GM12878 (cell line): ENCODE measurements at regions not wholly inside any gene's neighbourhood (a gene's known extent, or its start where the extent isn't known, plus 50 kb on each side); places are given as distances from the start of the nearest gene placed in this dataset.

Experiments used
- ATAC-seq: fragments of 200-7000 bp; cut with Tn5 transposase; 3 replicates; pipeline ENCODE4 v1.9.1; 2020; ENCODE audit warnings: mild to moderate bottlenecking, moderate library complexity
- BruUV-seq: library from RNA; stranded (reverse); fragments of 400-500 nt; replicated peaks from 2 replicates; lab custom pipeline; 2021; lab: Mats Ljungman, UMichigan
- CTCF ChIA-PET: fragments of 300-600 bp; sonication (Branson Sonifier 250); formaldehyde crosslinking; extraction: SDS; loops from one replicate; lab custom pipeline; 2021; ENCODE audit warnings: inconsistent platforms; lab: Yijun Ruan, JAX
- POLR2A ChIA-PET: fragments of 350-600 bp; formaldehyde crosslinking; extraction: SDS; loops from one replicate; lab custom pipeline; 2021; ENCODE audit warnings: inconsistent platforms; lab: Charles Lee
- RAD21 ChIA-PET: fragments of 300-600 bp; sonication (Branson Sonifier 250); formaldehyde crosslinking; loops from one replicate; lab custom pipeline; 2023; ENCODE audit warnings: antibody characterized with exemption; ENCODE audit not compliant: unreplicated experiment; lab: Charles Lee
- SMC1A ChIA-PET: fragments of 300-600 bp; sonication (Branson Sonifier 250); formaldehyde crosslinking; loops from one replicate; lab custom pipeline; 2023; ENCODE audit not compliant: unreplicated experiment, uncharacterized antibody; lab: Charles Lee
- DNase-seq: peaks from one replicate; pipeline ENCODE4 v3.0.0-alpha.2; 2011; ENCODE audit warnings: low read depth, low spot score
- FAIRE-seq: peaks from 3 replicates; lab custom pipeline; 2011; peaks lifted over from hg19 to GRCh38; lab: Jason Lieb, UNC
- H2AFZ ChIP-seq: 2 replicates; pipeline ENCODE4 v1.6.0; 2011; ENCODE audit warnings: low read depth, low read length, control low read depth; ENCODE audit not compliant: control insufficient read depth
- H3K27ac ChIP-seq: 2 replicates; pipeline ENCODE4 v1.5.1; 2011; ENCODE audit warnings: control low read depth; ENCODE audit not compliant: control insufficient read depth, insufficient read depth
- H3K27me3 ChIP-seq, 2 experiments: replicated peaks in 1 of 2; 2 replicates each; pipeline versions ENCODE4 v1.6.0 to v1.6.1; 2011; ENCODE audit warnings: low read length in 1 of 2; ENCODE audit not compliant: control insufficient read depth in 2 of 2, insufficient read depth in 2 of 2
- H3K36me3 ChIP-seq, 2 experiments: 2 replicates each; pipeline ENCODE4 v1.5.1; 2011; ENCODE audit warnings: low read length in 1 of 2; ENCODE audit not compliant: control insufficient read depth in 2 of 2, insufficient read depth in 2 of 2
- H3K4me1 ChIP-seq: 2 replicates; pipeline ENCODE4 v1.6.1; 2011; ENCODE audit warnings: mild to moderate bottlenecking, low read length, moderate library complexity, mixed read lengths; ENCODE audit not compliant: control insufficient read depth, insufficient read depth
- H3K4me2 ChIP-seq: 2 replicates; pipeline ENCODE4 v1.6.0; 2011; ENCODE audit warnings: control low read depth; ENCODE audit not compliant: control insufficient read depth, insufficient read depth
- H3K4me3 ChIP-seq: fragments of 200-600 bp; sonication (generic); 2 replicates; pipeline ENCODE4 v1.5.1; 2016
- H3K79me2 ChIP-seq: 2 replicates; pipeline ENCODE4 v1.6.0; 2011; ENCODE audit warnings: low read length; ENCODE audit not compliant: control insufficient read depth, insufficient read depth
- H3K9ac ChIP-seq: 2 replicates; pipeline ENCODE4 v1.8.0; 2011; ENCODE audit warnings: low read length, control low read depth, mixed read lengths; ENCODE audit not compliant: control insufficient read depth, insufficient read depth
- H3K9me3 ChIP-seq: replicated peaks from 3 replicates; pipeline ENCODE4 v1.5.1; 2011; ENCODE audit warnings: mild to moderate bottlenecking, low read length; ENCODE audit not compliant: control insufficient read depth, insufficient read depth
- H4K20me1 ChIP-seq: 2 replicates; pipeline ENCODE4 v1.6.0; 2011; ENCODE audit not compliant: control insufficient read depth, insufficient read depth
- ASH2L ChIP-seq: fragments of 300-600, 200-600 bp; sonication (generic); IDR thresholded peaks from 2 replicates; pipeline ENCODE4 v1.6.1; 2017; ENCODE audit warnings: low read depth, mild to moderate bottlenecking, borderline replicate concordance
- BRCA1 ChIP-seq: IDR thresholded peaks from 2 replicates; pipeline ENCODE4 v1.6.1; 2011; ENCODE audit warnings: low read depth, low read length, improper control_type of control experiment
- CHD2 ChIP-seq: IDR thresholded peaks from 2 replicates; pipeline ENCODE4 v1.6.1; 2011; ENCODE audit warnings: low read depth, low read length, improper control_type of control experiment, borderline replicate concordance
- FOXK2 ChIP-seq: fragments of 450-650 bp; IDR thresholded peaks from 2 replicates; pipeline ENCODE4 v1.6.1; 2017; ENCODE audit warnings: mild to moderate bottlenecking, moderate library complexity
- GATAD2B ChIP-seq: fragments of 450-650 bp; conservative IDR thresholded peaks from 2 replicates; pipeline ENCODE4 v1.6.1; 2017; ENCODE audit warnings: low read depth, mild to moderate bottlenecking, moderate library complexity
- IRF3 ChIP-seq: fragments of 450-650 bp; IDR thresholded peaks from 2 replicates; pipeline ENCODE4 v1.6.1; 2014; ENCODE audit warnings: mild to moderate bottlenecking
- KLF5 ChIP-seq: fragments of 450-650 bp; IDR thresholded peaks from 2 replicates; pipeline ENCODE4 v1.6.1; 2014; ENCODE audit warnings: mild to moderate bottlenecking; ENCODE audit not compliant: partially characterized antibody
- NFIC ChIP-seq: IDR thresholded peaks from 2 replicates; pipeline ENCODE4 v1.6.1; 2012; ENCODE audit warnings: low read depth, mild to moderate bottlenecking, inconsistent platforms, low read length, moderate library complexity
- POLR2AphosphoS2 ChIP-seq: IDR thresholded peaks from 2 replicates; pipeline ENCODE4 v1.6.1; 2011; ENCODE audit warnings: low read depth, mild to moderate bottlenecking, low read length, improper control_type of control experiment, moderate library complexity
- RAD21 ChIP-seq: IDR thresholded peaks from 2 replicates; pipeline ENCODE4 v1.6.1; 2011; ENCODE audit warnings: mild to moderate bottlenecking, low read depth, low read length, moderate library complexity; ENCODE audit not compliant: insufficient read depth
- SMARCA5 ChIP-seq: fragments of 450-650 bp; IDR thresholded peaks from 2 replicates; pipeline ENCODE4 v1.6.1; 2017; ENCODE audit warnings: mild to moderate bottlenecking
- SREBF1 ChIP-seq: IDR thresholded peaks from 2 replicates; pipeline ENCODE4 v1.6.1; 2012; ENCODE audit warnings: mild to moderate bottlenecking, low read length
- SREBF2 ChIP-seq: IDR thresholded peaks from 2 replicates; pipeline ENCODE4 v1.6.1; 2012; ENCODE audit warnings: mild to moderate bottlenecking, low read length
- TCF12 ChIP-seq: IDR thresholded peaks from 2 replicates; pipeline ENCODE4 v1.6.1; 2011; ENCODE audit warnings: low read depth, mild to moderate bottlenecking, low read length
- ZBED1 ChIP-seq: IDR thresholded peaks from 2 replicates; pipeline ENCODE4 v1.6.1; 2016; ENCODE audit warnings: borderline replicate concordance
- ZBTB11 ChIP-seq: fragments of 450-650 bp; formaldehyde crosslinking; IDR thresholded peaks from 2 replicates; pipeline ENCODE4 v1.5.0; 2022; ENCODE audit warnings: mild to moderate bottlenecking, missing genetic modification characterization
- WGBS: methylation state at CpG from one replicate; pipeline ENCODE4 v1.1.6; 2016; ENCODE audit warnings: low lambda C conversion rate; ENCODE audit not compliant: insufficient replicate concordance, insufficient coverage; ENCODE audit errors: missing lambda C conversion rate; 5-methylcytosine and 5-hydroxymethylcytosine counted together
- in situ Hi-C: fragments of 300-500 bp; cut with MboI; formaldehyde crosslinking; loops from 9 replicates; pipeline ENCODE4 v1.14.3; 2018; ENCODE audit warnings: mixed read lengths
- intact Hi-C: fragments of 100-400 bp; cut with micrococcal nuclease; formaldehyde crosslinking; loops from one replicate; pipeline ENCODE4 v1.14.2; 2022; ENCODE audit not compliant: unreplicated experiment
- TF ChIP-seq, protein P1 (sequence below): IDR thresholded peaks from 2 replicates; pipeline ENCODE4 v1.6.1; 2012; ENCODE audit warnings: low read depth, low read length, improper control_type of control experiment

DNA sequence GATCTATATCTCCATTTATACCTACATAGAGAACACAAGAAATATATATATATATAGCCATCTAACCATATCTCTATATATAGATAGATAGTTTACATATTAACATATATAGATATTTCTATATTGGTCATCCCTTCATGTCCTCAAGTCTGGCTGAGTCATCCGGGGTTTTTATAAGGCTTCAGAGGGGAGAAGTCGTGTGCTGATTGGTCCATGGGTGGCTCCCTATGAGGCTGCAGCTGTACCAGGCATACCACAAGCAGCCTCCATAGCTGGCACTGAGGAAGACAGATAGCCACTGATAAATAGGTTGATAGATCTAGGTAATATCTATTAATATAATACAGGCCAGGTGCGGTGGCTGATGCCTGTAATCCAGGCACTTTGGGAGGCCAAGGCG is 618.3 kb upstream of the SETBP1 start:
- Histone ChIP-seq H3K27ac (no peak overlapping the region), H2AFZ (no peak overlapping the region), H3K27me3 (no peaks in the 10 kb centered on the region), H3K4me3 (no peak overlapping the region), H3K4me1 (no peaks in the 10 kb centered on the region), H4K20me1 (no peaks in the 10 kb centered on the region), H3K79me2 (no peaks in the 10 kb centered on the region), H3K36me3 (no peaks in the 10 kb centered on the region), H3K9me3 (no peaks in the 10 kb centered on the region), H3K4me2 (no peak overlapping the region), H3K9ac (no peak overlapping the region)
- in situ Hi-C loops = no loop called here
- ATAC-seq (peak; percentile 22; the same call in 1 of the 3 replicates), DNase-seq (no peak), FAIRE-seq (no peak)
- no peak for TF ChIP-seq RAD21
- no peak for TF ChIP-seq ASH2L
- TF ChIP-seq SREBF2 = no peak
- no peak for TF ChIP-seq IRF3
- no peak for TF ChIP-seq CHD2
- no peak for TF ChIP-seq KLF5
- intact Hi-C loops = no loop called here
- ChIA-PET CTCF (no interaction called here), RAD21 (no interaction called here), SMC1A (no interaction called here), POLR2A (no interaction called here)
- under 1% methylated on average over 4 of the region's 4 CpGs for WGBS
- no TSS peak for BruUV-seq

DNA sequence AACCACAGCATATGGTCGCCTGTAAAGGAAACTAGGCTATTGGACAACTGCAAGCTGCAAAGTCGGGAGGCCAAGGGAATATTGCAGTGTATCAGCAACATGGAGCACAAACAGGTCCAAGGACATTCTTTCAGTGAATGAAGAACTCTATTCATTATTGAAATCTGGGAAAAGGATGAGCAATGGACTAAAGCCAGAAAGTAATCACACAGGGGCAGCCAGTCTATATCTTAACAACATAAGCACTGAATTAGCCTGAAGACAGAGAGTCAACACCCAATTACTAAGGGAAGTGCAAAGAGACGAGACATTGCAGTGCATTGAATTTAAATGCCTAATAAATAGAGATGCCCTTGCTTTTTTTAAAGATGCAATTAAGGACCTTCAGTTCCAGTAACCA is 615.5 kb upstream of the SETBP1 start:
- Histone ChIP-seq H3K4me1 (no peaks in the 10 kb centered on the region), H3K4me3 (no peak overlapping the region), H2AFZ (no peak overlapping the region), H3K9ac (no peak overlapping the region), H3K27me3 (no peaks in the 10 kb centered on the region), H3K9me3 (no peaks in the 10 kb centered on the region), H3K4me2 (no peak overlapping the region), H4K20me1 (no peaks in the 10 kb centered on the region), H3K36me3 (no peaks in the 10 kb centered on the region), H3K79me2 (no peaks in the 10 kb centered on the region), H3K27ac (no peak overlapping the region)
- DNase-seq = no peak
- RAD21 ChIA-PET = no interaction called here
- CTCF ChIA-PET = no interaction called here
- 7% methylated on average over 3 of the region's 3 CpGs for WGBS
- SMC1A ChIA-PET = no interaction called here
- no TSS peak for BruUV-seq
- intact Hi-C loops (no loop called here), in situ Hi-C loops (no loop called here)
- ATAC-seq = no peak
- POLR2A ChIA-PET = no interaction called here
- no peak for FAIRE-seq
- TF ChIP-seq POLR2AphosphoS2 (no peak), GATAD2B (no peak), ZBTB11 (CRISPR knock-in tag) (no peak), BRCA1 (no peak), FOXK2 (no peak), SMARCA5 (no peak), NFIC (no peak), TCF12 (no peak), SREBF1 (no peak), ZBED1 (no peak)
- TF ChIP-seq, protein P1, sequence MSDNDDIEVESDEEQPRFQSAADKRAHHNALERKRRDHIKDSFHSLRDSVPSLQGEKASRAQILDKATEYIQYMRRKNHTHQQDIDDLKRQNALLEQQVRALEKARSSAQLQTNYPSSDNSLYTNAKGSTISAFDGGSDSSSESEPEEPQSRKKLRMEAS = no peak
